NCI-H1930 (cell line): ENCODE measurements at regions not wholly inside any gene's neighbourhood (a gene's known extent, or its start where the extent isn't known, plus 50 kb on each side); places are given as distances from the start of the nearest gene placed in this dataset.
"Not testable (repeated sequence)": the region's sequence is repeated elsewhere in the genome, so short reads cannot be mapped to it uniquely, and the experiment has no call there.

Source experiments
- DNase-seq, 2 experiments: peaks; one replicate each; lab custom pipeline; 2025; lab: John Stamatoyannopoulos, UW

GRCh38 chr14:40265096-40265495 is 832.9 kb upstream of the FBXO33 start:
- DNase-seq: no peak

GRCh38 chr14:40252817-40253447 is 820.7 kb upstream of the FBXO33 start:
- no peak for DNase-seq

- no peak for DNase-seq
These were observed 816.4 kb upstream of the FBXO33 start for GRCh38 chr14:40248671-40249070.

- no peak for DNase-seq
These were observed 808.1 kb upstream of the FBXO33 start for GRCh38 chr14:40240245-40240859.

- DNase-seq: no peak
These were observed 800.1 kb upstream of the FBXO33 start for GRCh38 chr14:40232302-40232701.

- DNase-seq: no peak
These were observed 797.4 kb upstream of the FBXO33 start for GRCh38 chr14:40229676-40230075.

GRCh38 chr14:40222996-40223395 is 790.8 kb upstream of the FBXO33 start:
- DNase-seq: no peak

- DNase-seq: no peak
These were observed 789.2 kb upstream of the FBXO33 start for GRCh38 chr14:40221428-40221827.

- no peak for DNase-seq
These were observed 786.8 kb upstream of the FBXO33 start for GRCh38 chr14:40219032-40219431.

- no peak for DNase-seq
These were observed 786.2 kb upstream of the FBXO33 start for GRCh38 chr14:40218282-40218941.

- no peak for DNase-seq
These were observed 784.7 kb upstream of the FBXO33 start for GRCh38 chr14:40216976-40217375.

- not testable (repeated sequence) for DNase-seq
These were observed 784.2 kb upstream of the FBXO33 start for GRCh38 chr14:40216408-40216807.

GRCh38 chr14:40213701-40214100 is 781.5 kb upstream of the FBXO33 start:
- DNase-seq: no peak

GRCh38 chr14:40204441-40205175 is 772.4 kb upstream of the FBXO33 start:
- no peak for DNase-seq

- DNase-seq: no peak
These were observed 766.9 kb upstream of the FBXO33 start for GRCh38 chr14:40199101-40199500.

- DNase-seq: no peak
These were observed 765.1 kb upstream of the FBXO33 start for GRCh38 chr14:40197344-40197743.

GRCh38 chr14:40188006-40188405 is 755.8 kb upstream of the FBXO33 start:
- DNase-seq: no peak

GRCh38 chr14:40164083-40164482 is 731.9 kb upstream of the FBXO33 start:
- no peak for DNase-seq

- DNase-seq: no peak
These were observed 707.4 kb upstream of the FBXO33 start for GRCh38 chr14:40139657-40140056.

- DNase-seq: no peak
These were observed 701.2 kb upstream of the FBXO33 start for GRCh38 chr14:40133463-40133862.

- DNase-seq: no peak
These were observed 696.9 kb upstream of the FBXO33 start for GRCh38 chr14:40129159-40129558.

- DNase-seq: no peak
These were observed 691.6 kb upstream of the FBXO33 start for GRCh38 chr14:40123816-40124215.
